T-cell (primary cell): ENCODE measurements at regions not wholly inside any gene's neighbourhood (a gene's known extent, or its start where the extent isn't known, plus 50 kb on each side); places are given as distances from the start of the nearest gene placed in this dataset.

Source experiments
- ATAC-seq, 4 experiments: fragments of 200-7000 bp in 3 of 4; fragments of 150-1000 bp in 1 of 4; cut with Tn5 transposase; replicated peaks in 1 of 4; 1 replicate in 3 of 4; 2 replicates in 1 of 4; pipeline ENCODE4 v1.10.0; 2021; ENCODE audit warnings: moderate library complexity in 3 of 4, mild to moderate bottlenecking in 2 of 4, moderate number of reproducible peaks in 1 of 4
- CTCF ChIA-PET, 2 donors: fragments of 300-600 bp; sonication (Branson Sonifier 250); formaldehyde crosslinking; loops; one replicate each; lab custom pipeline; 2022; ENCODE audit warnings: antibody characterized with exemption in 2 of 2; lab: Charles Lee
- POLR2A ChIA-PET, 2 donors: fragments of 300-600 bp; sonication (Branson Sonifier 250); formaldehyde crosslinking; loops; one replicate each; lab custom pipeline; 2022; ENCODE audit warnings: antibody characterized with exemption in 2 of 2; lab: Charles Lee
- DNase-seq, 35 experiments: peaks; one replicate each; pipeline versions ENCODE4 v3.0.0 to v3.0.0-alpha.2; 2013 to 2023
- H3K27ac ChIP-seq: one replicate; pipeline ENCODE4 v1.5.1; 2013; ENCODE audit warnings: low read length
- H3K27me3 ChIP-seq, 2 experiments: replicated peaks in 1 of 2; 1 replicate in 1 of 2; 2 replicates in 1 of 2; pipeline versions ENCODE4 v1.6.1 to v1.7.0; 2013; ENCODE audit warnings: low read length in 1 of 2, mixed read lengths in 1 of 2; ENCODE audit not compliant: control insufficient read depth in 2 of 2, insufficient read depth in 2 of 2; ENCODE audit errors: extremely low read depth in 1 of 2
- H3K36me3 ChIP-seq, 2 donors: 1 replicate in 1 of 2; 2 replicates in 1 of 2; pipeline versions ENCODE4 v1.6.1 to v1.7.0; 2013; ENCODE audit warnings: low read length in 1 of 2; ENCODE audit not compliant: control insufficient read depth in 2 of 2, insufficient read depth in 1 of 2; ENCODE audit errors: extremely low read depth in 1 of 2
- H3K4me1 ChIP-seq, 2 experiments: 1 replicate in 1 of 2; 2 replicates in 1 of 2; pipeline versions ENCODE4 v1.6.1 to v1.7.0; 2013; ENCODE audit warnings: low read length in 2 of 2, mixed read lengths in 1 of 2; ENCODE audit not compliant: insufficient read depth in 2 of 2, control insufficient read depth in 1 of 2; ENCODE audit errors: extremely low read depth in 1 of 2
- H3K4me3 ChIP-seq, 2 donors: 1 replicate in 1 of 2; 2 replicates in 1 of 2; pipeline versions ENCODE4 v1.5.1 to v1.7.0; 2013; ENCODE audit warnings: mild to moderate bottlenecking in 2 of 2, low read length in 1 of 2, moderate library complexity in 1 of 2; ENCODE audit not compliant: control insufficient read depth in 1 of 2; ENCODE audit errors: extremely low read depth in 1 of 2
- H3K9me3 ChIP-seq: 2 replicates; pipeline ENCODE4 v1.7.0; 2013
- H3K27ac Mint-ChIP-seq, 2 donors: one replicate each; pipeline ENCODE4 v1.8.0; 2020 to 2021; ENCODE audit warnings: mild to moderate bottlenecking in 2 of 2, mixed read lengths in 2 of 2
- H3K27me3 Mint-ChIP-seq, 2 donors: one replicate each; pipeline ENCODE4 v1.8.0; 2021 to 2022; ENCODE audit warnings: mixed read lengths in 2 of 2
- H3K36me3 Mint-ChIP-seq: one replicate; pipeline ENCODE4 v1.8.0; 2021; ENCODE audit warnings: mixed read lengths
- H3K4me1 Mint-ChIP-seq, 3 donors: one replicate each; pipeline ENCODE4 v1.8.0; 2020 to 2022; ENCODE audit warnings: mixed read lengths in 3 of 3, mild to moderate bottlenecking in 1 of 3
- H3K4me3 Mint-ChIP-seq, 3 donors: one replicate each; pipeline ENCODE4 v1.8.0; 2020 to 2022; ENCODE audit warnings: mild to moderate bottlenecking in 3 of 3, mixed read lengths in 3 of 3, moderate library complexity in 3 of 3
- H3K9me3 Mint-ChIP-seq, 3 donors: one replicate each; pipeline ENCODE4 v1.8.0; 2020 to 2022; ENCODE audit warnings: mixed read lengths in 3 of 3
- WGBS: methylation state at CpG from one replicate; pipeline ENCODE4 v1.1.5; 2013; ENCODE audit warnings: missing lambda C conversion rate; ENCODE audit not compliant: insufficient coverage; 5-methylcytosine and 5-hydroxymethylcytosine counted together

- POLR2A ChIA-PET, result no interaction called here
- Histone ChIP-seq H3K4me3 (no peak overlapping the region), H3K27ac (no peak overlapping the region), H3K36me3 (no peaks in the 10 kb centered on the region), H3K4me1 (no peaks in the 10 kb centered on the region), H3K9me3 (no peaks in the 10 kb centered on the region), H3K27me3 (peaks cover 0 to 9% of the 10 kb centered on the region in 2 experiments)
- H3K27ac Mint-ChIP-seq, result no peak overlapping the region
- H3K4me1 Mint-ChIP-seq, result no peaks in the 10 kb centered on the region
- DNase-seq (peak in 3 of 35 experiments; percentile 6 to 7 (median 6)), ATAC-seq (no peak)
- peaks cover 0 to 3% of the 10 kb centered on the region in 2 donors for H3K27me3 Mint-ChIP-seq
- H3K4me3 Mint-ChIP-seq, result no peak overlapping the region
- CTCF ChIA-PET, result no interaction called here
- peaks cover 0 to 4% (median 4%) of the 10 kb centered on the region in 3 donors for H3K9me3 Mint-ChIP-seq
- 0% methylated on average over 2 of the region's 2 CpGs for WGBS
- no peaks in the 10 kb centered on the region for H3K36me3 Mint-ChIP-seq
Observed at GRCh38 chr2:122136056-122136455, 380.6 kb downstream of the TSN start.

GRCh38 chr2:122138561-122138960 is 383.1 kb downstream of the TSN start:
- H3K9me3 Mint-ChIP-seq, result peaks cover 0 to 7% (median 0%) of the 10 kb centered on the region in 3 donors
- POLR2A ChIA-PET, result no interaction called here

GRCh38 chr2:122139739-122140420 is 384.4 kb downstream of the TSN start:
- Mint-ChIP-seq H3K27me3 (no peaks in the 10 kb centered on the region), H3K4me1 (no peaks in the 10 kb centered on the region), H3K4me3 (no peak overlapping the region), H3K9me3 (peaks cover 0 to 7% (median 0%) of the 10 kb centered on the region in 3 donors), H3K36me3 (no peaks in the 10 kb centered on the region), H3K27ac (no peak overlapping the region)
- DNase-seq (no peak), ATAC-seq (no peak)
- H3K9me3 ChIP-seq, result no peaks in the 10 kb centered on the region
- ChIA-PET POLR2A (no interaction called here), CTCF (no interaction called here)
- H3K27ac ChIP-seq, result no peak overlapping the region
- H3K4me1 ChIP-seq, result no peaks in the 10 kb centered on the region
- WGBS, result 89% methylated on average over 3 of the region's 11 CpGs
- H3K4me3 ChIP-seq, result no peak overlapping the region
- H3K36me3 ChIP-seq, result no peaks in the 10 kb centered on the region
- H3K27me3 ChIP-seq, result no peaks in the 10 kb centered on the region

More at GRCh38 chr2:122138561-122138960, 383.1 kb downstream of the TSN start:
- no peak overlapping the region for H3K4me3 Mint-ChIP-seq
- no peak overlapping the region for H3K27ac Mint-ChIP-seq
- Histone ChIP-seq H3K27ac (no peak overlapping the region), H3K27me3 (no peaks in the 10 kb centered on the region), H3K36me3 (no peaks in the 10 kb centered on the region), H3K9me3 (no peaks in the 10 kb centered on the region), H3K4me3 (no peak overlapping the region), H3K4me1 (no peaks in the 10 kb centered on the region)
- 93% methylated on average over 6 of the region's 7 CpGs for WGBS
- no peaks in the 10 kb centered on the region for H3K4me1 Mint-ChIP-seq
- DNase-seq (no peak), ATAC-seq (no peak)
- H3K36me3 Mint-ChIP-seq, result no peaks in the 10 kb centered on the region
- CTCF ChIA-PET, result no interaction called here
- H3K27me3 Mint-ChIP-seq, result peaks cover 0 to under 1% of the 10 kb centered on the region in 2 donors

GRCh38 chr2:122144884-122145283 is 389.4 kb downstream of the TSN start:
- Mint-ChIP-seq H3K27ac (no peak overlapping the region), H3K9me3 (peaks cover 0 to 7% (median 0%) of the 10 kb centered on the region in 3 donors), H3K27me3 (no peaks in the 10 kb centered on the region), H3K4me1 (no peaks in the 10 kb centered on the region), H3K36me3 (no peaks in the 10 kb centered on the region), H3K4me3 (no peak overlapping the region)
- Histone ChIP-seq H3K9me3 (no peaks in the 10 kb centered on the region), H3K27ac (no peak overlapping the region), H3K36me3 (no peaks in the 10 kb centered on the region), H3K4me1 (no peaks in the 10 kb centered on the region), H3K4me3 (no peak overlapping the region), H3K27me3 (no peaks in the 10 kb centered on the region)
- ATAC-seq (no peak), DNase-seq (no peak)
- CTCF ChIA-PET, result no interaction called here
- POLR2A ChIA-PET, result no interaction called here
- no CpG with 5 or more reads among the region's 3 CpGs for WGBS

GRCh38 chr2:122145856-122146255 is 390.4 kb downstream of the TSN start:
- no peak for ATAC-seq
- H3K4me3 ChIP-seq, result no peak overlapping the region
- Mint-ChIP-seq H3K27ac (no peak overlapping the region), H3K4me3 (no peak overlapping the region), H3K9me3 (peaks cover 0 to 7% (median 0%) of the 10 kb centered on the region in 3 donors), H3K4me1 (no peaks in the 10 kb centered on the region), H3K27me3 (no peaks in the 10 kb centered on the region), H3K36me3 (no peaks in the 10 kb centered on the region)
- CTCF ChIA-PET, result no interaction called here
- H3K27ac ChIP-seq, result no peak overlapping the region
- DNase-seq, result no peak
- POLR2A ChIA-PET, result no interaction called here
- no peaks in the 10 kb centered on the region for H3K9me3 ChIP-seq
- H3K27me3 ChIP-seq, result no peaks in the 10 kb centered on the region
- no CpG with 5 or more reads among the region's 3 CpGs for WGBS
- H3K36me3 ChIP-seq, result no peaks in the 10 kb centered on the region
- H3K4me1 ChIP-seq, result no peaks in the 10 kb centered on the region

- Histone ChIP-seq H3K36me3 (no peaks in the 10 kb centered on the region), H3K27ac (no peak overlapping the region), H3K4me3 (no peak overlapping the region), H3K9me3 (no peaks in the 10 kb centered on the region), H3K27me3 (no peaks in the 10 kb centered on the region), H3K4me1 (no peaks in the 10 kb centered on the region)
- DNase-seq (no peak), ATAC-seq (no peak)
- H3K27me3 Mint-ChIP-seq, result peaks cover 0 to 4% of the 10 kb centered on the region in 2 donors
- H3K27ac Mint-ChIP-seq, result no peak overlapping the region
- H3K4me3 Mint-ChIP-seq, result no peak overlapping the region
- POLR2A ChIA-PET, result no interaction called here
- no peaks in the 10 kb centered on the region for H3K4me1 Mint-ChIP-seq
- H3K9me3 Mint-ChIP-seq, result no peaks in the 10 kb centered on the region
- 71% methylated on average over 1 of the region's 4 CpGs for WGBS
- H3K36me3 Mint-ChIP-seq, result no peaks in the 10 kb centered on the region
- CTCF ChIA-PET, result no interaction called here
Observed at GRCh38 chr2:122148128-122148767, 392.8 kb downstream of the TSN start.
